Lung (tissue), 11 donors: ENCODE measurements at regions not wholly inside any gene's neighbourhood (a gene's known extent, or its start where the extent isn't known, plus 50 kb on each side); places are given as distances from the start of the nearest gene placed in this dataset.

ENCODE experiments used
- ATAC-seq: fragments of 200-7000 bp; cut with Tn5 transposase; one replicate; pipeline ENCODE4 v1.9.1; 2020; ENCODE audit warnings: moderate number of reproducible peaks; ENCODE audit not compliant: insufficient read depth, low FRiP score
- DNase-seq, 3 donors: peaks; one replicate each; pipeline ENCODE4 v3.0.0-alpha.2; 2013 to 2017
- H3K27ac ChIP-seq, 2 donors: one replicate each; pipeline ENCODE4 v1.5.1; 2013; ENCODE audit warnings: mild to moderate bottlenecking in 2 of 2, moderate library complexity in 2 of 2, control low read depth in 1 of 2, inconsistent platforms in 1 of 2, low read depth in 1 of 2, low read length in 1 of 2
- H3K27me3 ChIP-seq, 3 donors: one replicate each; pipeline ENCODE4 v1.5.1; 2013; ENCODE audit warnings: low read length in 2 of 3; ENCODE audit not compliant: control insufficient read depth in 3 of 3, insufficient read depth in 3 of 3
- H3K36me3 ChIP-seq, 4 donors: one replicate each; pipeline ENCODE4 v1.5.1; 2013; ENCODE audit warnings: low read length in 4 of 4, mild to moderate bottlenecking in 1 of 4, moderate library complexity in 1 of 4; ENCODE audit not compliant: control insufficient read depth in 4 of 4, insufficient read depth in 4 of 4
- H3K4me1 ChIP-seq, 5 donors: one replicate each; pipeline ENCODE4 v1.5.1; 2013; ENCODE audit warnings: low read length in 5 of 5, mild to moderate bottlenecking in 2 of 5, moderate library complexity in 1 of 5; ENCODE audit not compliant: control insufficient read depth in 5 of 5, insufficient read depth in 5 of 5
- H3K4me3 ChIP-seq: one replicate; pipeline ENCODE4 v1.5.1; 2013; ENCODE audit warnings: mild to moderate bottlenecking, control low read depth, moderate library complexity
- H3K9ac ChIP-seq, 2 donors: one replicate each; pipeline ENCODE4 v1.5.1; 2013; ENCODE audit warnings: low read length in 2 of 2, control low read depth in 1 of 2; ENCODE audit not compliant: insufficient read depth in 1 of 2
- H3K9me3 ChIP-seq, 4 donors: one replicate each; pipeline ENCODE4 v1.5.1; 2013; ENCODE audit warnings: low read length in 3 of 4, mild to moderate bottlenecking in 1 of 4, moderate library complexity in 1 of 4; ENCODE audit not compliant: control insufficient read depth in 4 of 4, insufficient read depth in 3 of 4
- WGBS, 2 donors: extraction: QIAGEN DNeasy Blood & Tissue Kit; methylation state at CpG; one replicate each; pipeline ENCODE4 v1.1.7; 2013; 5-methylcytosine and 5-hydroxymethylcytosine counted together
- TF ChIP-seq, protein P1 (sequence below): IDR thresholded peaks from 2 replicates; pipeline ENCODE4 v1.5.1; 2012; ENCODE audit warnings: mild to moderate bottlenecking; ENCODE audit errors: control extremely low read depth, extremely low read depth
- donor health status: control.
- donor health status: control.
- donor health status: Bipolar disorder and iron deficiency.
- donor health status: healthy.
- donor health status: DM: yes; HTN: yes; CAD: no.

GRCh38 chr22:48335442-48336139 is 1492.1 kb downstream of the BRD1 start:
- no peak for DNase-seq
- 75 to 80% methylated on average over 8 of the region's 8 CpGs for WGBS, 2 donors
- no peak overlapping the region for H3K4me3 ChIP-seq

DNA sequence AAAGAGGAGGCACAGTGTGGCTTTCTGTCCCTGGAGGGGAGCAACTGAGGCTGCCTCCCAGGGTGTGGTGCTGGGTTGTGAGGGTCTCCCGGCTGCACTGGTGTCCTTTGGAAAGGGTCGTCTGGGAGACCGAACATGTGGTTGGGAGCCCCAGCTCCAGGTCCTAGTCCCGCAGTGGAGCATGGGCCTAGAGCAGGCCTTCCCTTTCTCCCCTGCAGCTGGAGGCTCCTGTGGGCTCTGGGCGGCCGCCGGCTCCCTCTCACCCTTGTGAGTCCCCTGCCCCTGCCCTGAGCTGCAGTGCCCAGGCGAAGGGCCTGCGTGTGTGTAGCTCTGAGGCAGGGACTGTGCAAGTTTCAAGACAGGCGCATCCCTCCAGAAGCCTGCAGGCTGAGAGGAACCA is 1492.7 kb downstream of the BRD1 start:
- ATAC-seq (no peak), DNase-seq (no peak)
- H3K27ac ChIP-seq: no peak overlapping the region
- peaks cover 0 to 2% (median 0%) of the 10 kb centered on the region in 4 donors for H3K9me3 ChIP-seq
- 87 to 88% methylated on average over 10 of the region's 10 CpGs for WGBS, 2 donors
- no peaks in the 10 kb centered on the region for H3K36me3 ChIP-seq
- H3K9ac ChIP-seq: no peak overlapping the region
- H3K4me1 ChIP-seq: peaks cover 0 to 3% (median 0%) of the 10 kb centered on the region in 5 donors
- H3K27me3 ChIP-seq: peaks cover 0 to 6% (median 3%) of the 10 kb centered on the region in 3 donors
- no peak overlapping the region for H3K4me3 ChIP-seq
- TF ChIP-seq, protein P1, sequence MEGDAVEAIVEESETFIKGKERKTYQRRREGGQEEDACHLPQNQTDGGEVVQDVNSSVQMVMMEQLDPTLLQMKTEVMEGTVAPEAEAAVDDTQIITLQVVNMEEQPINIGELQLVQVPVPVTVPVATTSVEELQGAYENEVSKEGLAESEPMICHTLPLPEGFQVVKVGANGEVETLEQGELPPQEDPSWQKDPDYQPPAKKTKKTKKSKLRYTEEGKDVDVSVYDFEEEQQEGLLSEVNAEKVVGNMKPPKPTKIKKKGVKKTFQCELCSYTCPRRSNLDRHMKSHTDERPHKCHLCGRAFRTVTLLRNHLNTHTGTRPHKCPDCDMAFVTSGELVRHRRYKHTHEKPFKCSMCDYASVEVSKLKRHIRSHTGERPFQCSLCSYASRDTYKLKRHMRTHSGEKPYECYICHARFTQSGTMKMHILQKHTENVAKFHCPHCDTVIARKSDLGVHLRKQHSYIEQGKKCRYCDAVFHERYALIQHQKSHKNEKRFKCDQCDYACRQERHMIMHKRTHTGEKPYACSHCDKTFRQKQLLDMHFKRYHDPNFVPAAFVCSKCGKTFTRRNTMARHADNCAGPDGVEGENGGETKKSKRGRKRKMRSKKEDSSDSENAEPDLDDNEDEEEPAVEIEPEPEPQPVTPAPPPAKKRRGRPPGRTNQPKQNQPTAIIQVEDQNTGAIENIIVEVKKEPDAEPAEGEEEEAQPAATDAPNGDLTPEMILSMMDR: no peak

More at GRCh38 chr22:48335442-48336139, 1492.1 kb downstream of the BRD1 start:
- Histone ChIP-seq H3K36me3 (no peaks in the 10 kb centered on the region), H3K9me3 (no peaks in the 10 kb centered on the region), H3K27me3 (peaks cover 0 to 10% (median 3%) of the 10 kb centered on the region in 3 donors), H3K4me1 (peaks cover 0 to 3% (median 0%) of the 10 kb centered on the region in 5 donors), H3K9ac (no peak overlapping the region), H3K27ac (no peak overlapping the region)
- TF ChIP-seq, protein P1: no peak
- no peak for ATAC-seq

- DNase-seq (no peak), ATAC-seq (no peak)
- peaks cover 0 to 6% (median 2%) of the 10 kb centered on the region in 4 donors for H3K9me3 ChIP-seq
- WGBS, 2 donors: 91 to 92% methylated on average over 40 of the region's 40 CpGs
- peaks cover 0 to 3% (median 3%) of the 10 kb centered on the region in 3 donors for H3K27me3 ChIP-seq
- no peak overlapping the region for H3K27ac ChIP-seq
- H3K36me3 ChIP-seq: no peaks in the 10 kb centered on the region
- H3K9ac ChIP-seq: no peak overlapping the region
- peaks cover 0 to 2% (median 0%) of the 10 kb centered on the region in 5 donors for H3K4me1 ChIP-seq
- TF ChIP-seq, protein P1: no peak
- H3K4me3 ChIP-seq: no peak overlapping the region
These were observed 1493.6 kb downstream of the BRD1 start for GRCh38 chr22:48333816-48334735.
